SK-N-SH treated with all-trans-retinoic acid at 6 μM for 48 hours (cell line): ENCODE measurements at regions not wholly inside any gene's neighbourhood (a gene's known extent, or its start where the extent isn't known, plus 50 kb on each side); places are given as distances from the start of the nearest gene placed in this dataset.

Source experiments
- ATAC-seq: fragments of 200-7000 bp; cut with Tn5 transposase; 3 replicates; pipeline ENCODE4 v1.9.1; 2020; ENCODE audit warnings: mild to moderate bottlenecking, moderate library complexity
- ARNTL ChIP-seq: fragments of 450-650 bp; formaldehyde crosslinking; IDR thresholded peaks from 2 replicates; pipeline ENCODE4 v1.5.0; 2020; ENCODE audit warnings: low read depth, mild to moderate bottlenecking, moderate library complexity, borderline replicate concordance
- BACH2 ChIP-seq: fragments of 250-450 bp; sonication (Bioruptor Pico); IDR thresholded peaks from 2 replicates; pipeline ENCODE4 v1.9.0; 2021; ENCODE audit warnings: mild to moderate bottlenecking, borderline replicate concordance
- CSDC2 ChIP-seq: fragments of 250-450 bp; sonication (Bioruptor Pico); IDR thresholded peaks from 2 replicates; pipeline ENCODE4 v1.5.0; 2020; ENCODE audit warnings: mild to moderate bottlenecking, moderate library complexity
- CSRNP3 ChIP-seq: fragments of 250-450 bp; sonication (Bioruptor Pico); IDR thresholded peaks from 2 replicates; pipeline ENCODE4 v1.5.1; 2021; ENCODE audit warnings: mild to moderate bottlenecking, moderate library complexity
- ESRRG ChIP-seq: fragments of 250-450 bp; sonication (Bioruptor Pico); IDR thresholded peaks from 2 replicates; pipeline ENCODE4 v1.6.1; 2021; ENCODE audit warnings: mild to moderate bottlenecking
- GLIS3 ChIP-seq: fragments of 250-450 bp; sonication (Bioruptor Pico); IDR thresholded peaks from 2 replicates; pipeline ENCODE4 v1.5.0; 2020; ENCODE audit warnings: mild to moderate bottlenecking, moderate library complexity
- ISL1 ChIP-seq: fragments of 250-450 bp; sonication (Bioruptor Pico); IDR thresholded peaks from 2 replicates; pipeline ENCODE4 v2.1.2; 2022; ENCODE audit warnings: mild to moderate bottlenecking, moderate library complexity
- OSR1 ChIP-seq: fragments of 250-450 bp; sonication (Bioruptor Pico); IDR thresholded peaks from 2 replicates; pipeline ENCODE4 v1.8.0; 2022; ENCODE audit warnings: moderate library complexity, mild to moderate bottlenecking, inconsistent platforms
- PATZ1 ChIP-seq: fragments of 250-450 bp; sonication (Bioruptor Pico); IDR thresholded peaks from 2 replicates; pipeline ENCODE4 v1.8.0; 2020; ENCODE audit warnings: mild to moderate bottlenecking, moderate library complexity, borderline replicate concordance
- PPARA ChIP-seq: fragments of 250-450 bp; sonication (Bioruptor Pico); IDR thresholded peaks from 2 replicates; pipeline ENCODE4 v1.5.0; 2020; ENCODE audit warnings: mild to moderate bottlenecking, borderline replicate concordance
- RARB ChIP-seq: fragments of 250-450 bp; sonication (Bioruptor Pico); IDR thresholded peaks from 2 replicates; pipeline ENCODE4 v1.8.0; 2021; ENCODE audit warnings: mild to moderate bottlenecking, moderate library complexity
- SNAI2 ChIP-seq: fragments of 250-450 bp; sonication (Bioruptor Pico); IDR thresholded peaks from 2 replicates; pipeline ENCODE4 v1.5.0; 2020; ENCODE audit warnings: mild to moderate bottlenecking, moderate library complexity
- TCF4 ChIP-seq: fragments of 250-450 bp; sonication (Bioruptor Pico); IDR thresholded peaks from 2 replicates; pipeline ENCODE4 v1.8.0; 2021; ENCODE audit warnings: mild to moderate bottlenecking, moderate library complexity, borderline replicate concordance
- TOX ChIP-seq: fragments of 250-450 bp; sonication (Bioruptor Pico); IDR thresholded peaks from 2 replicates; pipeline ENCODE4 v1.8.0; 2021; ENCODE audit warnings: mild to moderate bottlenecking, moderate library complexity, borderline replicate concordance
- TSHZ2 ChIP-seq: fragments of 250-450 bp; sonication (Bioruptor Pico); IDR thresholded peaks from 2 replicates; pipeline ENCODE4 v1.5.0; 2020; ENCODE audit warnings: mild to moderate bottlenecking, moderate library complexity
- ZC3H10 ChIP-seq: fragments of 250-450 bp; sonication (Bioruptor Pico); IDR thresholded peaks from 2 replicates; pipeline ENCODE4 v1.5.1; 2021; ENCODE audit warnings: mild to moderate bottlenecking, moderate library complexity
- ZFP3 ChIP-seq: fragments of 250-450 bp; sonication (Bioruptor Pico); IDR thresholded peaks from 2 replicates; pipeline ENCODE4 v1.5.0; 2020; ENCODE audit warnings: mild to moderate bottlenecking, moderate library complexity
- ZFP30 ChIP-seq: fragments of 450-650 bp; formaldehyde crosslinking; IDR thresholded peaks from 2 replicates; pipeline ENCODE4 v1.5.0; 2022; ENCODE audit warnings: mild to moderate bottlenecking, moderate library complexity
- ZNF565 ChIP-seq: fragments of 450-650 bp; formaldehyde crosslinking; conservative IDR thresholded peaks from 2 replicates; pipeline ENCODE4 v1.5.0; 2020; ENCODE audit warnings: low read depth, mild to moderate bottlenecking, moderate library complexity
- ZNF70 ChIP-seq: fragments of 450-650 bp; formaldehyde crosslinking; IDR thresholded peaks from 2 replicates; pipeline ENCODE4 v1.5.0; 2020; ENCODE audit warnings: mild to moderate bottlenecking, moderate library complexity
- ZNF8 ChIP-seq: fragments of 450-650 bp; formaldehyde crosslinking; IDR thresholded peaks from 2 replicates; pipeline ENCODE4 v1.5.0; 2020; ENCODE audit warnings: mild to moderate bottlenecking, moderate library complexity
- TF ChIP-seq, protein P1 (sequence below): fragments of 250-450 bp; sonication (Bioruptor Pico); IDR thresholded peaks from 2 replicates; pipeline ENCODE4 v1.8.0; 2021; ENCODE audit warnings: low read depth, mild to moderate bottlenecking, moderate library complexity, borderline replicate concordance
- TF ChIP-seq, protein P2 (sequence below): fragments of 250-450 bp; sonication (Bioruptor Pico); IDR thresholded peaks from 2 replicates; pipeline ENCODE4 v1.5.1; 2020; ENCODE audit warnings: low read depth, mild to moderate bottlenecking, moderate library complexity

DNA sequence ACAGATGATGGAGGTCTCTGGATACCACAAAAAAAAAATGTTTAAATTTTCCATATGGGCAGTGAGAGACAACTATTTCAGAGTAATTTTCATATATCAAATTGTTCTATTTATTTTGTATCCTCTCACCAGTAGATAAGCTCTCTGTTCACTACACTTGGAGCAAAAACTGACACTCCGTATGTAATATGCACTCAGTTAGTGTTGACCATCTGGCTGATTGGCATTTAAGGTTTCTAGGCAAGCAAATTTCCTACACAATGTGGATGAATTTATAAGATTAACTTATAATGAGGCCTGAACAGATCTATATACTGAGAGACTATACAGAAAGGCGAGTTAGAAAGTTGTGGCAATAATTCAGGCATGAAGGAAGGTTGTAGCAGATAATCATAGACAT lies 836.5 kb upstream of the SEMA6D start:
- TF ChIP-seq TOX (CRISPR knock-in tag) (no peak), ZNF70 (CRISPR knock-in tag) (no peak), CSRNP3 (CRISPR knock-in tag) (no peak), TCF4 (CRISPR knock-in tag) (no peak), CSDC2 (no peak), ARNTL (CRISPR knock-in tag) (no peak), RARB (CRISPR knock-in tag) (no peak), PPARA (CRISPR knock-in tag) (no peak), ZC3H10 (CRISPR knock-in tag) (no peak)
- TF ChIP-seq, all 23 proteins: peak for 0
- no peak for ATAC-seq

DNA sequence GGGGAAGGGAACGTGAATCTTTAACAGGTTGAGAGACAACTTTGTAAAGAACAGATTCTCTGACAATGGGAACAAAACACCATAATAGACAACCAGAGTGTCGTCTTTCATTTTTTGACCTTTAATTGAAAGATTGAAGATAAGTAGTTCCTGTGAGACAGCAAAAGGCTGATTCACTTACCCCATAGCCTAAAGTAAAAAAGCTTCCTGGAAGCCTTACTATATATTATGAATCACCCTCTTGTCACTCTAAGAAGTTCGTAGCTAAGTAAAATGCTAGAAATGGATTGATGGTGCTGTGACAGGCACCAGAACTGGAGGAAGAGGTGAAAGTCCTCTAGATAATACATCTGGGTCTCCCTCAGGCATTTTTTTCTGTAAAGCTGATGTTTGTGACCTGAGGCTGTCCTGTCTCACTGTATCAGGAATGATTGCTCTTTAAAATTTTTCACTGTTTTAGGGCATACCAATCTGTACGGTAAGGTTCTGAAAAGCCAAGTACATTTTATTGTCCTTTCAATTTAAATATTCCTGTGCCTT lies 824.6 kb upstream of the SEMA6D start:
- no peak for ATAC-seq
- TF ChIP-seq PATZ1 (CRISPR knock-in tag) (no peak), CSRNP3 (CRISPR knock-in tag) (no peak), ZC3H10 (CRISPR knock-in tag) (no peak), ARNTL (CRISPR knock-in tag) (no peak), SNAI2 (CRISPR knock-in tag) (no peak), ZNF70 (CRISPR knock-in tag) (no peak), BACH2 (CRISPR knock-in tag) (no peak), PPARA (CRISPR knock-in tag) (no peak), ZFP30 (CRISPR knock-in tag) (no peak), ISL1 (CRISPR knock-in tag) (peak; percentile 98), CSDC2 (no peak), RARB (CRISPR knock-in tag) (no peak), TCF4 (CRISPR knock-in tag) (0 out of 2 replicates have a peak, but pooled peaks have one; percentile 11), ZNF565 (CRISPR knock-in tag) (no peak), ESRRG (0 out of 2 replicates have a peak, but pooled peaks have one; percentile 61), ZNF8 (0 out of 2 replicates have a peak, but pooled peaks have one; percentile 6), TOX (CRISPR knock-in tag) (no peak), ZFP3 (CRISPR knock-in tag) (no peak), TSHZ2 (CRISPR knock-in tag) (peak; percentile 40; the same call in 1 of the 2 replicates), OSR1 (CRISPR knock-in tag) (no peak), GLIS3 (CRISPR knock-in tag) (no peak; the same call in 1 of the 2 replicates)
- TF ChIP-seq, protein P1, sequence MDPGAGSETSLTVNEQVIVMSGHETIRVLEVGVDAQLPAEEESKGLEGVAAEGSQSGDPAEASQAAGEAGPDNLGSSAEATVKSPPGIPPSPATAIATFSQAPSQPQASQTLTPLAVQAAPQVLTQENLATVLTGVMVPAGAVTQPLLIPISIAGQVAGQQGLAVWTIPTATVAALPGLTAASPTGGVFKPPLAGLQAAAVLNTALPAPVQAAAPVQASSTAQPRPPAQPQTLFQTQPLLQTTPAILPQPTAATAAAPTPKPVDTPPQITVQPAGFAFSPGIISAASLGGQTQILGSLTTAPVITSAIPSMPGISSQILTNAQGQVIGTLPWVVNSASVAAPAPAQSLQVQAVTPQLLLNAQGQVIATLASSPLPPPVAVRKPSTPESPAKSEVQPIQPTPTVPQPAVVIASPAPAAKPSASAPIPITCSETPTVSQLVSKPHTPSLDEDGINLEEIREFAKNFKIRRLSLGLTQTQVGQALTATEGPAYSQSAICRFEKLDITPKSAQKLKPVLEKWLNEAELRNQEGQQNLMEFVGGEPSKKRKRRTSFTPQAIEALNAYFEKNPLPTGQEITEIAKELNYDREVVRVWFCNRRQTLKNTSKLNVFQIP (CRISPR knock-in tag), result no peak
- TF ChIP-seq, protein P2, sequence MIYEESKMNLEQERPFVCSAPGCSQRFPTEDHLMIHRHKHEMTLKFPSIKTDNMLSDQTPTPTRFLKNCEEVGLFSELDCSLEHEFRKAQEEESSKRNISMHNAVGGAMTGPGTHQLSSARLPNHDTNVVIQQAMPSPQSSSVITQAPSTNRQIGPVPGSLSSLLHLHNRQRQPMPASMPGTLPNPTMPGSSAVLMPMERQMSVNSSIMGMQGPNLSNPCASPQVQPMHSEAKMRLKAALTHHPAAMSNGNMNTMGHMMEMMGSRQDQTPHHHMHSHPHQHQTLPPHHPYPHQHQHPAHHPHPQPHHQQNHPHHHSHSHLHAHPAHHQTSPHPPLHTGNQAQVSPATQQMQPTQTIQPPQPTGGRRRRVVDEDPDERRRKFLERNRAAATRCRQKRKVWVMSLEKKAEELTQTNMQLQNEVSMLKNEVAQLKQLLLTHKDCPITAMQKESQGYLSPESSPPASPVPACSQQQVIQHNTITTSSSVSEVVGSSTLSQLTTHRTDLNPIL, result peak; percentile 21; the same call in 1 of the 2 replicates
